ENCODE measurements at regions not wholly inside any gene's neighbourhood (a gene's known extent, or its start where the extent isn't known, plus 50 kb on each side); places are given as distances from the start of the nearest gene placed in this dataset.

DNA sequence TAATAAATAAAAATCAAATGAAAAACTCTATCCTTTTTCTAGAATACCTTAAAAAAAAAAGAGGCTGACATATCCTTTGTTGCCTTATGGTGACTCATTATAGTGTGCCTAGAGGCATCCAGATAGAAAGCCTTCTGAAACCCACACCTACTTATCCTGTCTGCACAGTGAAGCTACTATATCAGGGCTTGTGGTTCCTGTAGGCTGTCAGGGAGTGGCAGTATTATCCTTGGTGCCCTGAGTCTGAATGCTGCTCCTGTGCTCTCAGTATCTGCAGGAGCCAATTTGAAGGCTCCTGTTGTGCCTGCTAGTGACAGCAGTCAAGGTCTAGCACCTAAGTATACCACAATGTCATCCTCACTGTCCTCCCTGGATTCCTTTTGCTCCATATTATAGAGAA is 168.4 kb upstream of the AVPR1A start:
- Histone ChIP-seq H3K27me3 (ENCODE audit: control insufficient read depth in 2 of 2, insufficient read depth in 1 of 2, low read length in 1 of 2) (no peaks in the 10 kb centered on the region), H3K36me3 (ENCODE audit: control insufficient read depth in 2 of 2, insufficient read depth in 2 of 2, low read length in 1 of 2) (no peaks in the 10 kb centered on the region), H3K4me3 (ENCODE audit: low read length in 2 of 2) (no peak overlapping the region), H3K4me1 (ENCODE audit: control insufficient read depth in 2 of 2, insufficient read depth in 2 of 2, low read length in 2 of 2) (peaks cover 3 to 9% of the 10 kb centered on the region in 2 donors), H3K27ac (ENCODE audit: low read depth in 1 of 2, low read length in 1 of 2) (no peak overlapping the region), H3K9me3 (ENCODE audit: control insufficient read depth in 2 of 2, insufficient read depth in 1 of 2, low read length in 1 of 2) (no peaks in the 10 kb centered on the region)
- DNase-seq (ENCODE audit: low read depth in 6 of 9, low spot score in 9 of 9), result peak in 2 of 9 donors; percentile 24 to 34

DNA sequence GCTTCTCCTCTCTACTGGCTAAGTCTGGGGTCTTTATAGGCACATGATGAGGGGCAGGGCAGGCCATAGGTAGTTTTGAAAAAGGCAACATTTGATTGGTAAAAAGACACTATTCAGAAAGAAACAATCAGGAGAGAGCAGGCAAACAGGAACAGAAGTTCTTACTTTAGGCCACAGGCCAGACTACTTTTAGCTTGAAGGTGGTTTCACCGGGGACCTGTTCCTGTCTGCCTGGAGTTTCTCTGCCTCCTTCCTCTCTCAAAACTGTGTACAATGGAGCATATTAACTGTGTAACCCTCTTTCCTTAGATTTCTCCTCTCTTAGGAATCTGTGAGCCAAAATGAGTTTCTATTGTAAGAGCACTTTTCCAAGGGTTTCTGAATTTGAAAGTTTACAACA is 167.9 kb upstream of the AVPR1A start:
- no peak overlapping the region for H3K27ac ChIP-seq (ENCODE audit: low read depth in 1 of 2, low read length in 1 of 2)
- no peaks in the 10 kb centered on the region for H3K9me3 ChIP-seq (ENCODE audit: control insufficient read depth in 2 of 2, insufficient read depth in 1 of 2, low read length in 1 of 2)
- H3K4me1 ChIP-seq (ENCODE audit: control insufficient read depth in 2 of 2, insufficient read depth in 2 of 2, low read length in 2 of 2), result peaks cover 3 to 9% of the 10 kb centered on the region in 2 donors
- no peak overlapping the region for H3K4me3 ChIP-seq (ENCODE audit: low read length in 2 of 2)
- WGBS, result 75% methylated on average over 1 of the region's 1 CpG
- no peak for DNase-seq (ENCODE audit: low read depth in 6 of 9, low spot score in 9 of 9)
- H3K36me3 ChIP-seq (ENCODE audit: control insufficient read depth in 2 of 2, insufficient read depth in 2 of 2, low read length in 1 of 2), result no peaks in the 10 kb centered on the region
- H3K27me3 ChIP-seq (ENCODE audit: control insufficient read depth in 2 of 2, insufficient read depth in 1 of 2, low read length in 1 of 2), result no peaks in the 10 kb centered on the region

- DNase-seq (ENCODE audit: low read depth in 6 of 9, low spot score in 9 of 9), result no peak
- no peaks in the 10 kb centered on the region for H3K27me3 ChIP-seq (ENCODE audit: control insufficient read depth in 2 of 2, insufficient read depth in 1 of 2, low read length in 1 of 2)
- 99% methylated on average over 7 of the region's 7 CpGs for WGBS
- no peak overlapping the region for H3K4me3 ChIP-seq (ENCODE audit: low read length in 2 of 2)
- H3K27ac ChIP-seq (ENCODE audit: low read depth in 1 of 2, low read length in 1 of 2), result no peak overlapping the region
- H3K9me3 ChIP-seq (ENCODE audit: control insufficient read depth in 2 of 2, insufficient read depth in 1 of 2, low read length in 1 of 2), result no peaks in the 10 kb centered on the region
- peaks cover 3 to 9% of the 10 kb centered on the region in 2 donors for H3K4me1 ChIP-seq (ENCODE audit: control insufficient read depth in 2 of 2, insufficient read depth in 2 of 2, low read length in 2 of 2)
- H3K36me3 ChIP-seq (ENCODE audit: control insufficient read depth in 2 of 2, insufficient read depth in 2 of 2, low read length in 1 of 2), result no peaks in the 10 kb centered on the region
These were observed 167.3 kb upstream of the AVPR1A start for GRCh38 chr12:63318313-63318712.

GRCh38 chr12:63317880-63318279 is 166.9 kb upstream of the AVPR1A start:
- no peaks in the 10 kb centered on the region for H3K27me3 ChIP-seq (ENCODE audit: control insufficient read depth in 2 of 2, insufficient read depth in 1 of 2, low read length in 1 of 2)
- no peaks in the 10 kb centered on the region for H3K9me3 ChIP-seq (ENCODE audit: control insufficient read depth in 2 of 2, insufficient read depth in 1 of 2, low read length in 1 of 2)
- WGBS, result 95% methylated on average over 5 of the region's 5 CpGs
- H3K36me3 ChIP-seq (ENCODE audit: control insufficient read depth in 2 of 2, insufficient read depth in 2 of 2, low read length in 1 of 2), result no peaks in the 10 kb centered on the region
- H3K4me1 ChIP-seq (ENCODE audit: control insufficient read depth in 2 of 2, insufficient read depth in 2 of 2, low read length in 2 of 2), result peaks cover 3 to 9% of the 10 kb centered on the region in 2 donors
- no peak overlapping the region for H3K27ac ChIP-seq (ENCODE audit: low read depth in 1 of 2, low read length in 1 of 2)
- no peak for DNase-seq (ENCODE audit: low read depth in 6 of 9, low spot score in 9 of 9)
- H3K4me3 ChIP-seq (ENCODE audit: low read length in 2 of 2), result no peak overlapping the region

DNA sequence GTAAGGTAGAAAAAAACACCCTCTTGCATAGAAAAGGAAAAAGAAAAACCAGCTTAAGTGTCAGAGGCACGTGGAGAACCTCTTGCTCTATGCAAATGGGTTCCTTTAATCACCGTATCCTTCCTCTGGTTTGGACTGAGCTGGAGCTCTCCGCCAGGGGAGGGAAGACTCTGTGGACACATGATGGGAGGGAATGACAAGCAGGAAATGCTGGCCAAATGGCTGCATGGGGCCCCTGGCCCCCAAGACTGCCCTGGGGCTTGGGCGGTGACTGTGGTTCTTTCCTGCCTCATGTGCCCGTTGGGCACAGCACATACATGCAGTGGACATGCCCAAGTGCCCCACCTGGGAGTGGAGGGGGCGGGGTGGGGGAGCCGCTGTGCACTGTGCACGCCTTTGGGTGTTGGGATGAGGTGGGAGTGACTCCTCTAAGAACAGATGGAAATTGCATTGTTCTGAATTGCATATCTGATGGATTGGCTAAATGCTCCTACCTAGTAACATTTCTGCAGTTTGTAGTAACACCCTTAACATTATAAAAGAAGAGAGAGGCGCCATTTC is 166.4 kb upstream of the AVPR1A start:
- no peak overlapping the region for H3K4me3 ChIP-seq (ENCODE audit: low read length in 2 of 2)
- no peaks in the 10 kb centered on the region for H3K9me3 ChIP-seq (ENCODE audit: control insufficient read depth in 2 of 2, insufficient read depth in 1 of 2, low read length in 1 of 2)
- 94% methylated on average over 9 of the region's 9 CpGs for WGBS
- no peaks in the 10 kb centered on the region for H3K36me3 ChIP-seq (ENCODE audit: control insufficient read depth in 2 of 2, insufficient read depth in 2 of 2, low read length in 1 of 2)
- H3K27ac ChIP-seq (ENCODE audit: low read depth in 1 of 2, low read length in 1 of 2), result no peak overlapping the region
- no peaks in the 10 kb centered on the region for H3K27me3 ChIP-seq (ENCODE audit: control insufficient read depth in 2 of 2, insufficient read depth in 1 of 2, low read length in 1 of 2)
- no peak for DNase-seq (ENCODE audit: low read depth in 6 of 9, low spot score in 9 of 9)
- H3K4me1 ChIP-seq (ENCODE audit: control insufficient read depth in 2 of 2, insufficient read depth in 2 of 2, low read length in 2 of 2), result peaks cover 3 to 9% of the 10 kb centered on the region in 2 donors

DNA sequence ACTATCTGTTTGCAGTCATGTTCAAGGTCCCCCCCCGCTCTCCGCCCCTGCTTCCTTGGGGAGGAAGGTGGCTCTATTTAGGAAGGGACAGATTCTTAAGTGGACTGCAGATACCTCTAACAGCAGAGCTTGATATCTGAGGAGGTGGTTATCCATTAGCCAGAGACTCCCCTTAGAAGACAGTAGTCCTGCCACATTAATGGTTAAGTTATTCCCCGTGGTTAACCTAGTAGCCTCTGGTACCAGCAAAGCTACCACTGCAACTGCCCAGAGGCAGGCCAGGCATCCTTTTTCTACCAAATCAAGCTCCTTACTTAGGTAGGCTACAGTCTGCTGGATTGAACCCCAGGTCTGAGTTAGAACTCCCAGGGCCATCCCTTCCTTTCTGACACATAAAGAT is 162.1 kb upstream of the AVPR1A start:
- no peak for DNase-seq (ENCODE audit: low read depth in 6 of 9, low spot score in 9 of 9)
- no peak overlapping the region for H3K27ac ChIP-seq (ENCODE audit: low read depth in 1 of 2, low read length in 1 of 2)
- 100% methylated on average over 3 of the region's 3 CpGs for WGBS

DNA sequence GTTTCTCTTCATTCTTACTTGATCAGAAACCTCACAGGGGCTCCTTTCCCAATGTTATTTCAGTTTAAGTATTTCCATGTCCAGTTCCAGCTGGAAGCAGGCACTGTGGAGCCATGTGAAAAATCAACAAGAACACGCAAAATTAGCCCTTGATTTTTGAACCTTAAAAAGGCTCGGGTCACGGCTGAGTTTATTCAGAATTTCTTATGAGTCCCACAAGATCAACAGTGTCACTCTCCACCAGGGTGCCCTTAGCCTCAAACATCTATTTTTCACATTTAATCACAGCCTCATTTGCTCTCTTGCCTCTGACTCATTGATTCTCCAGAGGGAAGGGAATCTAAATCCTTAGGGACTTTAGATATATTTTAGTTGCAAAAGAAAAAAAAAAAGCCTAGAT is 157.7 kb upstream of the AVPR1A start:
- no peaks in the 10 kb centered on the region for H3K4me1 ChIP-seq (ENCODE audit: control insufficient read depth in 2 of 2, insufficient read depth in 2 of 2, low read length in 2 of 2)
- no peaks in the 10 kb centered on the region for H3K36me3 ChIP-seq (ENCODE audit: control insufficient read depth in 2 of 2, insufficient read depth in 2 of 2, low read length in 1 of 2)
- 87% methylated on average over 3 of the region's 3 CpGs for WGBS
- no peak overlapping the region for H3K4me3 ChIP-seq (ENCODE audit: low read length in 2 of 2)
- no peaks in the 10 kb centered on the region for H3K27me3 ChIP-seq (ENCODE audit: control insufficient read depth in 2 of 2, insufficient read depth in 1 of 2, low read length in 1 of 2)
- peaks cover 0 to 3% of the 10 kb centered on the region in 2 donors for H3K9me3 ChIP-seq (ENCODE audit: control insufficient read depth in 2 of 2, insufficient read depth in 1 of 2, low read length in 1 of 2)
- no peak for DNase-seq (ENCODE audit: low read depth in 6 of 9, low spot score in 9 of 9)
- no peak overlapping the region for H3K27ac ChIP-seq (ENCODE audit: low read depth in 1 of 2, low read length in 1 of 2)

More for the DNA sequence above, 162.1 kb upstream of the AVPR1A start:
- H3K4me1 ChIP-seq (ENCODE audit: control insufficient read depth in 2 of 2, insufficient read depth in 2 of 2, low read length in 2 of 2), result no peaks in the 10 kb centered on the region
- H3K4me3 ChIP-seq (ENCODE audit: low read length in 2 of 2), result no peak overlapping the region
- H3K27me3 ChIP-seq (ENCODE audit: control insufficient read depth in 2 of 2, insufficient read depth in 1 of 2, low read length in 1 of 2), result no peaks in the 10 kb centered on the region
- H3K36me3 ChIP-seq (ENCODE audit: control insufficient read depth in 2 of 2, insufficient read depth in 2 of 2, low read length in 1 of 2), result no peaks in the 10 kb centered on the region
- H3K9me3 ChIP-seq (ENCODE audit: control insufficient read depth in 2 of 2, insufficient read depth in 1 of 2, low read length in 1 of 2), result peaks cover 0 to 3% of the 10 kb centered on the region in 2 donors

DNA sequence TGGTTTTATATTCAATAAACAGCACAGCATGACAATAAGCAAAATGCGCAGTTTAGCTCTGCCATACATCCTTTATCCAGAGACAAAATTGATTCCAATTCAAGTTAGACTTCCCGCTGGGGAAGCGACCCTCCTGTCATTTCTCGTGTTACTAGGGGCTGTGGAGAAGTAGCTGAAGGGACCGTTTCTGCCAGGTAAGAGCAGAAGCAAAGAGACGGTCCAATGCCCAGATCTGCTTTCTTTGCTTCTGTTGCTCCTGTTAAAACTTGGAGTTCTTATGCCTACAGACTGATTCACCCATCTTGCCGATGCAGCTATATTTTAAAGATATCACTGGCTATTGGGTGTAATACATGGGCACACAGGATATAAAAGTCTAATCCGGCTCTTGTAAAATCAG is 156.8 kb upstream of the AVPR1A start:
- 96% methylated on average over 8 of the region's 8 CpGs for WGBS
- Histone ChIP-seq H3K27ac (ENCODE audit: low read depth in 1 of 2, low read length in 1 of 2) (no peak overlapping the region), H3K9me3 (ENCODE audit: control insufficient read depth in 2 of 2, insufficient read depth in 1 of 2, low read length in 1 of 2) (peaks cover 0 to 3% of the 10 kb centered on the region in 2 donors)

DNA sequence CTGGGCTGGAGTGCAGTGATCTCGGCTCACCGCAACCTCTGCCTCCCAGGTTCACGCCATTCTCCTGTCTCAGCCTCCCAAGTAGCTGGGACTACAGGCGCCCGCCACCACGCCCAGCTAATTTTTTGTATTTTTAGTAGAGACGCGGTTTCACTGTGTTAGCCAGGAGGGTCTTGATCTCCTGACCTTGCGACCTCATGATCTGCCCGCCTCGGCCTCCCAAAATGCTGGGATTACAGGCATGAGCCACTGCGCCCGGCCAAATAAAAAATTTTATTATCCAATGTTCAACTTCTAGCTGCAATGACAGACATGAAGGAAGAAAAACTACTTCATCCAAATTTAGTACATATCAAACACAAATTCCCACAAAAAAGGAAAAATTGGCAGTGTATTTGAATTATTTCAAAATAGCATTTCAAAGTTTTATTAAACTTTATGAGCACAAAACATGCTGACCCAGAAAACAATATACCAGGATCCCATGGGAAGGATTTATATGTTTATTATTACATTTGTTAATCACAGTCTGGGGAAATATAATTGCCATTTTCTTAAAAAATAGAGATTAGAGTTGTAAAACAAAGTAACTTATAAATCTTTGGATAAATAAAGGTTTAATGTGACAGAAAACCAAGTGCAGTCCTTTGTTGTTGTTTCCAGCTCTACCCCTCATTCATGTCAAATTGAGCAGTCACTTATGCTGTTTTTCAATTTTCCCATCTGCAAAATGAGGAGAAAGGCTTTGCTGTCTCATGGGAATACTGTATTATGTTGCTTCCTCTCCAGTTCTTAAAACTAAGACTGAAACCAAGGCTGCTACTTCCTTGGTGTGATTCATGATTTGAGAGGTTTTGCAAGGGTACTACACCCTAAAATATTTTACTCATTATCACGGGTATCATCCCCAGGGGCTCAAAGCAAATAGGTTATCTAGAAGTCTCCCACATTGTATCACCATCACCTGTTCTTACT is 155.2 kb upstream of the AVPR1A start:
- Histone ChIP-seq H3K4me3 (ENCODE audit: low read length in 2 of 2) (no peak overlapping the region), H3K27me3 (ENCODE audit: control insufficient read depth in 2 of 2, insufficient read depth in 1 of 2, low read length in 1 of 2) (no peaks in the 10 kb centered on the region), H3K4me1 (ENCODE audit: control insufficient read depth in 2 of 2, insufficient read depth in 2 of 2, low read length in 2 of 2) (peaks cover 0 to 5% of the 10 kb centered on the region in 2 donors), H3K27ac (ENCODE audit: low read depth in 1 of 2, low read length in 1 of 2) (no peak overlapping the region), H3K9me3 (ENCODE audit: control insufficient read depth in 2 of 2, insufficient read depth in 1 of 2, low read length in 1 of 2) (peaks cover 0 to 3% of the 10 kb centered on the region in 2 donors), H3K36me3 (ENCODE audit: control insufficient read depth in 2 of 2, insufficient read depth in 2 of 2, low read length in 1 of 2) (no peaks in the 10 kb centered on the region)
- 97% methylated on average over 14 of the region's 14 CpGs for WGBS
- no peak for DNase-seq (ENCODE audit: low read depth in 6 of 9, low spot score in 9 of 9)

More for the DNA sequence above, 156.8 kb upstream of the AVPR1A start:
- DNase-seq (ENCODE audit: low read depth in 6 of 9, low spot score in 9 of 9), result no peak
- Histone ChIP-seq H3K27me3 (ENCODE audit: control insufficient read depth in 2 of 2, insufficient read depth in 1 of 2, low read length in 1 of 2) (no peaks in the 10 kb centered on the region), H3K4me3 (ENCODE audit: low read length in 2 of 2) (no peak overlapping the region), H3K4me1 (ENCODE audit: control insufficient read depth in 2 of 2, insufficient read depth in 2 of 2, low read length in 2 of 2) (no peaks in the 10 kb centered on the region), H3K36me3 (ENCODE audit: control insufficient read depth in 2 of 2, insufficient read depth in 2 of 2, low read length in 1 of 2) (no peaks in the 10 kb centered on the region)

All from thymus (tissue), 11 donors.